H1 (cell line): ENCODE measurements at regions not wholly inside any gene's neighbourhood (a gene's known extent, or its start where the extent isn't known, plus 50 kb on each side); places are given as distances from the start of the nearest gene placed in this dataset.

Experiments used
- EP300 ChIP-seq, 2 experiments: IDR thresholded peaks; 1 replicate in 1 of 2; 2 replicates in 1 of 2; pipeline ENCODE4 v1.6.1; 2011 to 2012; ENCODE audit warnings: low read depth in 2 of 2, low read length in 2 of 2, mild to moderate bottlenecking in 2 of 2, borderline replicate concordance in 1 of 2, inconsistent platforms in 1 of 2, moderate library complexity in 1 of 2
- POLR2AphosphoS5 ChIP-seq: IDR thresholded peaks from 2 replicates; pipeline ENCODE4 v1.6.1; 2011; ENCODE audit warnings: low read depth, low read length
- RAD21 ChIP-seq, 2 experiments: IDR thresholded peaks in 1 of 2; conservative IDR thresholded peaks in 1 of 2; 2 replicates each; pipeline ENCODE4 v1.6.1; 2011; ENCODE audit warnings: low read depth in 2 of 2, low read length in 2 of 2, improper control_type of control experiment in 1 of 2, inconsistent platforms in 1 of 2, mild to moderate bottlenecking in 1 of 2, moderate library complexity in 1 of 2
- RFX5 ChIP-seq: IDR thresholded peaks from 2 replicates; pipeline ENCODE4 v1.6.1; 2011; ENCODE audit warnings: low read depth, low read length, improper control_type of control experiment, borderline replicate concordance
- RNF2 ChIP-seq: fragments of 200-900, 300-1000 bp; sonication (generic); IDR thresholded peaks from 2 replicates; pipeline ENCODE4 v1.7.1; 2016; ENCODE audit warnings: borderline replicate concordance, low read depth, mild to moderate bottlenecking, antibody characterized with exemption, low read length; ENCODE audit not compliant: poor library complexity, severe bottlenecking; ENCODE audit errors: missing control alignments
- SIN3A ChIP-seq, 2 experiments: IDR thresholded peaks in 1 of 2; conservative IDR thresholded peaks in 1 of 2; 2 replicates each; pipeline ENCODE4 v1.6.1; 2011 to 2012; ENCODE audit warnings: low read length in 2 of 2, improper control_type of control experiment in 1 of 2, low read depth in 1 of 2, mild to moderate bottlenecking in 1 of 2
- TF ChIP-seq, protein P1 (sequence below): IDR thresholded peaks from 2 replicates; pipeline ENCODE4 v1.6.1; 2012; ENCODE audit warnings: inconsistent platforms
- TF ChIP-seq, protein P2 (sequence below), 3 experiments: IDR thresholded peaks; 1 replicate in 2 of 3; 2 replicates in 1 of 3; pipeline versions ENCODE4 v1.5.1 to v1.6.1; 2011; ENCODE audit warnings: low read length in 3 of 3, mild to moderate bottlenecking in 3 of 3, inconsistent platforms in 2 of 3, low read depth in 1 of 3, moderate library complexity in 1 of 3; ENCODE audit not compliant: insufficient read depth in 1 of 3; ENCODE audit errors: control extremely low read depth in 1 of 3

DNA sequence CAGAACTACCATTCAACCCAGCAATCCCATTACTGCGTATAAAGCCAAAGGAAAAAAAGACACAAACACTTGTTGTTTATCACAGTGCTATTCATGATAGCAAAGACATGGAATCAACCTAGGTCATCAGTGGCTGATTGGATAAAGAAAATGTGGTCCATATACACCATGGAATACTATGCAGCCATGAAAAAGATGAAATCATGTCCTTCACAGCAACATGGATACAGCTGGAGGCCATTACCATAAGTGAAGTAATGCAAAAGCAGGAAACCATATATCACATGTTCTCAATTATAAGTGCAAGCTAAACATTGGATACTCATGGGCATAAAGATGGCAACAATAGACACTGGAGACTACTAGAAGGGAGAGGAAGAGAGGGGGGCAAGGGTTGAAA is 299.6 kb downstream of the ADGRG6 start:
- no peak for TF ChIP-seq RAD21 (IDR thresholded peaks at IDR 0.05 in 1 of 2, conservative IDR thresholded peaks at IDR 0.05 in 1 of 2; ENCODE audit: low read depth in 2 of 2, low read length in 2 of 2)
- TF ChIP-seq, protein P1, sequence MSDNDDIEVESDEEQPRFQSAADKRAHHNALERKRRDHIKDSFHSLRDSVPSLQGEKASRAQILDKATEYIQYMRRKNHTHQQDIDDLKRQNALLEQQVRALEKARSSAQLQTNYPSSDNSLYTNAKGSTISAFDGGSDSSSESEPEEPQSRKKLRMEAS = no peak
- TF ChIP-seq, protein P2, sequence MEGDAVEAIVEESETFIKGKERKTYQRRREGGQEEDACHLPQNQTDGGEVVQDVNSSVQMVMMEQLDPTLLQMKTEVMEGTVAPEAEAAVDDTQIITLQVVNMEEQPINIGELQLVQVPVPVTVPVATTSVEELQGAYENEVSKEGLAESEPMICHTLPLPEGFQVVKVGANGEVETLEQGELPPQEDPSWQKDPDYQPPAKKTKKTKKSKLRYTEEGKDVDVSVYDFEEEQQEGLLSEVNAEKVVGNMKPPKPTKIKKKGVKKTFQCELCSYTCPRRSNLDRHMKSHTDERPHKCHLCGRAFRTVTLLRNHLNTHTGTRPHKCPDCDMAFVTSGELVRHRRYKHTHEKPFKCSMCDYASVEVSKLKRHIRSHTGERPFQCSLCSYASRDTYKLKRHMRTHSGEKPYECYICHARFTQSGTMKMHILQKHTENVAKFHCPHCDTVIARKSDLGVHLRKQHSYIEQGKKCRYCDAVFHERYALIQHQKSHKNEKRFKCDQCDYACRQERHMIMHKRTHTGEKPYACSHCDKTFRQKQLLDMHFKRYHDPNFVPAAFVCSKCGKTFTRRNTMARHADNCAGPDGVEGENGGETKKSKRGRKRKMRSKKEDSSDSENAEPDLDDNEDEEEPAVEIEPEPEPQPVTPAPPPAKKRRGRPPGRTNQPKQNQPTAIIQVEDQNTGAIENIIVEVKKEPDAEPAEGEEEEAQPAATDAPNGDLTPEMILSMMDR (IDR thresholded peaks at IDR 0.05; ENCODE audit: control extremely low read depth in 1 of 3, insufficient read depth in 1 of 3, low read depth in 1 of 3, low read length in 3 of 3) = no peak
- TF ChIP-seq EP300 (IDR thresholded peaks at IDR 0.05; ENCODE audit: borderline replicate concordance in 1 of 2, low read depth in 2 of 2, low read length in 2 of 2) = no peak
- no peak for TF ChIP-seq SIN3A (conservative IDR thresholded peaks at IDR 0.05 in 1 of 2, IDR thresholded peaks at IDR 0.05 in 1 of 2; ENCODE audit: low read depth in 1 of 2, low read length in 2 of 2)
- no peak for TF ChIP-seq POLR2AphosphoS5
- no peak for TF ChIP-seq RNF2
- no peak for TF ChIP-seq RFX5
